GM15510 (cell line): ENCODE measurements at regions not wholly inside any gene's neighbourhood (a gene's known extent, or its start where the extent isn't known, plus 50 kb on each side); places are given as distances from the start of the nearest gene placed in this dataset.

ENCODE experiments used
- POLR2A ChIP-seq: IDR thresholded peaks from 3 replicates; pipeline ENCODE4 v1.6.1; 2011; ENCODE audit warnings: borderline replicate concordance; ENCODE audit not compliant: insufficient read length; ENCODE audit errors: extremely low read depth

DNA sequence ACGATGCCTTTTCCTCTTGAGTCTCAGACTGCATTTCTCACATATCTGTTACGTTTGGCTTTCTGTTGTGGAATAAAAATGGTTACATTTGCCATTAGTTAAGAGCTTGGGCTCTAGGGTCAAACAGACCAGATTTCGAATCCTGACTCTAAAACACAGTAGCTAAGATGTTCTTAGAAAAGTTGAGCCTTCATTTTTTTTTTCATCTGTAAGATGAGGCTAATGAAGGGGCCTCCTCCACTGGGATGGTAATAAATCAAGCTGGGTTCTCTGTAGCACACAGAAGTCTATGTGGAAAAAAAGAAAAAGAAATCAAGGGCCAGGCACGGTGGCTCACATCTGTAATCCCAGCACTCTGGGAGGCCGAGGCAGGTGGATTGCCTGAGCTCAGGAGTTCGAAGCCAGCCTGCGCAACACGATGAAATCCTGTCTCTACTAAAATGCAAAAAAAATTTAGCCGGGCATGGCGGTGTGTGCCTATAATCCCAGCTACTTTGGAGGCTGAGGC lies 49.9 kb upstream of the CAPRIN1 start:
- no peak for TF ChIP-seq POLR2A

DNA sequence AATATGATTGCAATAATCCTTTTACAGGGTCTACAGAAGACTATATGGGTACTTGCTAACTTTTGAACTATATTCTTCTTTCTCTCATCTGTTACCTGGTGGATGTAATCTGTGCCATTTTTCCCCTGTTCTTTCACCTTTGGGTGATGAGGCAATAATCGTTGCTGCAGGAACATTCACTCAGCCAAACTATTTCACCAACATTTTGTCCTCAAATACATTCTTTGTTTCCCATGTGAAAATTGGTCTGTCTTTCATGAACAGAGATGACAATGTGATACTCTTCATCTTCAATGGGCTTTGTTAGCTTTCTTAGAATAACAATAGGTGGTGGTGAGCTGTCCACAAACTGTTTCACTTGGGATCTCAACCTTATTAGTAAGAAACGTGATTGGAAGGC lies 52.1 kb upstream of the CAPRIN1 start:
- no peak for TF ChIP-seq POLR2A

DNA sequence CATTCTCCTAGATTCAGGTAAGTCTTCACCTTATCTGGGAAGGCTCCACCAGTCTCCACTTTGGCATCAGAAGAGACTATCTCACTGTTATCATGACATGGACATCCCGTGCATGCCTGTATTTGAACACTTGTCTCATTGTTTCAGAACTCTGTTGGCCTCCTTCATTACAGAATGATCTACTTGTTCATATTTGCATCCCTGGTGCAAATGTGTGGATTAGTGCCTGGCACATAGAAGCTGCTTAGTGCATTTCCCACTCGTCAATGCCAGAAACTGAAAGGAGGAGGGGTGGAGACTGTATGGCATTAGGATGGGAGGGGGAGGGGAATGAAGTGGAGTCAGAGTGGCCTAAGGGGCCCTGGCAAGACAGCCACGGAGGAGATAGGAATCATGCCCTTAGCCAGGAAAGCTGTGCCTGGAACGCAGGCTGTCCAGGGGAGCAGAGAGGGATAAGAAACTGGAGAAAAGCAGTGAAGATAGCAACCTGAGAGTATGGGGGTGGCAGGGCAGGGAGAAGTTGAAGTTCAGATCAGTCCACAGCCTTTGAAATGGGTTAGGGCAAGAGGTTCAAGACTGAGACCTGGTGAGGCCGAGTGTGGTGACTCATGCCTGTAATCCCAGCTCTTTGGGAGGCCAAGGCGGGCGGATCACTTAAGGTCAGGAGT lies 53.8 kb upstream of the CAPRIN1 start:
- TF ChIP-seq POLR2A = no peak

DNA sequence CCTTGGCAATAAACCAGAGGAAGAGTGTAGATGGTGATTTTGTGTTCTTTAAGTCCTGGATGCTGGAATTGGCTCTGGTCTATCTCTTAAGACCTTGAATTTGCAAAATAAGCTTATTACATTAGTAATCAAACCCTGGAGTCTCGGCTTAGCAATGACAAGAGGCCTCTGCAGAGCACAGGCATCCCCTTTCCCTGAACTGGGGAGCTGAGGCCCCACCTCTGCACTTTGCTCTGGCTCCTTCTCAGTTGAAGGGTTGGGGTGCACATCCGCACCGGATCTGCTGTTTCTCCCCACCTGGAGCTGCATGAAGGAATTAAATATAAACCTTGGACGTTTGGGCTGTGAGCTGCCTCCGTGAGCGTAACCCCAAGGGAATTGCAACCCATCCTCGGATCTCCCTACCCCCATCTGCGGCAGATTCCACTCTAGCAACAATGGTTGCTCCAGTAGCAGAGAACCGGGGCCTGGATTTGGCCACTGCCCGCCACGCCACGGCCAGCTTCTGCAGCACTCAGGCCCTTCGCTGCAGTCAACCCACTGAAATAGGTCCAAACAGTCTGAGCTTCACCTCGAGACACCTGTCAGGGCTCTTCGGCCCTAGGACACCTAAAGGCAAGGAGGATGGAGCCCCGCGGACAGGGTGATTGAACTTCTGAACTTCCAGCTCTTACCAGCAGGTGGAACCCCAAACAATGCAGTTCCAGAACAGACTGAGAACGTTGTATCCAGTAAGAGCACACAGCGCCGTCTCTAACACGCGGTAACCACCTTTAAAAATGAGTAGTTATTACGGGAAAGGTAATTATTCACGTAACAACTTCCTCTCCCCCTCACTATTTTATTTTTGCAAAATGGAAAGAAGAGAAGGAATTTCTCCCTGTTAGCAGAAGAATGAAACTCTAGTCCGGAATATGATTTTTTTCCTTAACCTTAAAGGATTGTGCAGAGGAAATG lies 54.8 kb upstream of the CAPRIN1 start:
- TF ChIP-seq POLR2A = no peak

DNA sequence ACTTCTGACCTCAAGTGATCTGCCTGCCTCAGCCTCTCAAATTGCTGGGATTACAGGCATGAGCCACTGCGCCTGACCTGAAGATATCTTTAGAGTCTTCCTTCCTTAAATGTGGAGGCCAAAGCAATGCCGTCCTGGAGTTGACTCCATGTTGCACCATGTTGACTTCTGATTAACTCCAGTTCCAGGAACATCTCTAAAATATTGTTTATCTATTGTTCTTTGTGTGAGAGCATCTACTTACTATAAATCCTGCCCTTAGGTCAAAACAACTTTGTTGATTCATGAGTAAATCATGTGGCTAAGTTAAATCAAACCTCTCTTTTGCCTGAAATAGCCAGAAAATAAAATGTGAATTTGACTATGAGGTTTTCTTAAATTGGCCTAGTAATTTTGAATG lies 56.6 kb upstream of the CAPRIN1 start:
- TF ChIP-seq POLR2A = no peak

DNA sequence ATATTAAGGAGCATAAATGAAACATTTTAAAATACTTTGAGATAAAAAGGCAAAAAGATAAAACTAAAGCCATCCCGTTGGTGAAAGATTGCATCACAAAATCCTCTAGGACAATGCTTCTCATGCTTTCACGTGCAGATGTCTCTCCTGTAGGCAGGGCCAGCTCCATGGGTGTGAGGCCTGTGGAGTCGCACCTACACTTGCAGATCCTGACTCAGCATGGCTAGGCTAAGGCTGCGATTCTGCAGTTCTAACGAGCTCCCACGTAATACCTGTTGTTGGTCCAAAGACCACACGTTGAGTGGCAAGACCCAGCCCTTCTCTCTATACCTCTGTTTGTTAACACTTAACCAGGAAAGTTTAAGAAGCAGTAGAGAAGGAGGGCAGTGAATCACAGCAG lies 62.1 kb upstream of the CAPRIN1 start:
- no peak for TF ChIP-seq POLR2A

DNA sequence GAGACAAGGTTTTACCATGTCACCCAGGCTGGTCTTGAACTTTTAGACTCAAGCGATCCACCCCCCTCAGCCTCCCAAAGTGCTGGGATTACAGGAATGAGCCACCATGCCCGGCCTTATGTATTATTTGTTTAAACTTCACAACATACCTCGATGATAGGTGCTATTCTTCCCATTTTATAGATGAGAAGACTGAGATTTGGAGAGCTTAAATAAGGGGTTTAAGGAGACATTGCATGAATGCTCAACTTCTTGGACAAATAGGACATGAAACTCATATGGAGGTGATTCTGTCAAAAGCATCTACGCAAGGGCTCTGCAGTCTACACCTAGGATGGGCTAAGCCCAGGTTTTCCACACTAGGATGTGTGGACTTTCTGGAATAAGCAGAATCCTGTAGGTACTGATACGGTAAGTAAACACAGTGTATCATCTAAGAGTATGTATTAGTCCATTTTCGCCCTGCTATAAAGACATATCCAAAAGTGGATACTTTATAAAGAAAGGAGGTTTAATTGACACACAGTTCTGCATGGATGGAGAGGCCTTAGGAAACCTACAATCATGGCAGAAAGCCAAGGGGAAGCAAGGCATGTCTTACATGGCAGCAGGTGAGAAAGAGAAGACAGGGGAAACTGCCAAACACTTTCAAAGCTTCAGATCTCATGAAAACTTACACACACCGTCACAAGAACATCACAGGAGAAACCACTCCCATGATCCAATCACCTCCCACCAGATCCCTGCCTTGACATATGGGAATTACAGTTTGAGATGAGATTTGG lies 62.8 kb upstream of the CAPRIN1 start:
- TF ChIP-seq POLR2A = no peak

DNA sequence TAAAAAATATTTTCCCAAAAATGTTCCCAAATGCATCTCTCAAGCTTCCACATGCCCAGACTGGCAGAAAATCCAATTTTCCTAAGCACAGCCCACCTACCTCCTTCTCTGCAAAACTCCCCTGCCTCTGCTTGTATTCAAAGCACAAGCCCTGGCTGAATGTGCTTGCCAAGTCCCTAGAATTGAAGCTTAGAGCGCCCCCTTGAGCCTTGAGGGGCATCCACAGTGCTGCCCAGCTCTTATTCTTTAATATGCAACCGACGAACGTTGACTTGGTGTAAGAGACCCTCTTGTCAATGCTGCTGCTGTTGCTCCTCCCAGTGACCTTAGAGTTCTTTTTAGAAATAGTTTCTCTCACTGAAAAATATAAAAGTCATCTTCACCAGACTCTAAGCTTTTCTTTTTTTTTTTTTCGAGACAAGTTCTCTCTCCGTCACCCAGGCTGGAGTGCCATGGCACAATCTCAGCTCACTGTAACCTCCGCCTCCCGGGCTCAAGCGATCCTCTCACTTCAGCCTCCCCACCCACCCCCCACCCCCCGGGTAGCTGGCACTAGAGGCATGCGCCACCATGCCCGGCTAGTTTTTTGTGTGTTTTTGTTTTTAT lies 63.5 kb upstream of the CAPRIN1 start:
- TF ChIP-seq POLR2A = no peak

DNA sequence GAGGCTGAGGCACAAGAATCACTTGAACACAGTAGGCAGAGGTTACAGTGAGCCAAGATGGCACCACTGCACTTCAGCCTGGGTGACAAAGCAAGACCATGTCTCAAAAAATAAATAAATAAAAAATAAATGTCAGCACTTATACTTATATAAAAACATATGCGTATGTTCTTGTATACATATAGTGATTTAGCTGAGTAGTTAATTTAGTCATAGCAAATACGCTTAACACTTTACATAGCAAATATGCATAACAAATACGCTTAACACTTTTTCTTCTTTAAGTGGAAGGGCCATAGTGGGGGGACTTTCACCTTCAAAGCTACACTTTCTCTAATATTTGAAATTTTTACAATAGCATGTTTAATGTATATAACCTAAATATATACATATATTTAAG lies 64.0 kb upstream of the CAPRIN1 start:
- TF ChIP-seq POLR2A = no peak

DNA sequence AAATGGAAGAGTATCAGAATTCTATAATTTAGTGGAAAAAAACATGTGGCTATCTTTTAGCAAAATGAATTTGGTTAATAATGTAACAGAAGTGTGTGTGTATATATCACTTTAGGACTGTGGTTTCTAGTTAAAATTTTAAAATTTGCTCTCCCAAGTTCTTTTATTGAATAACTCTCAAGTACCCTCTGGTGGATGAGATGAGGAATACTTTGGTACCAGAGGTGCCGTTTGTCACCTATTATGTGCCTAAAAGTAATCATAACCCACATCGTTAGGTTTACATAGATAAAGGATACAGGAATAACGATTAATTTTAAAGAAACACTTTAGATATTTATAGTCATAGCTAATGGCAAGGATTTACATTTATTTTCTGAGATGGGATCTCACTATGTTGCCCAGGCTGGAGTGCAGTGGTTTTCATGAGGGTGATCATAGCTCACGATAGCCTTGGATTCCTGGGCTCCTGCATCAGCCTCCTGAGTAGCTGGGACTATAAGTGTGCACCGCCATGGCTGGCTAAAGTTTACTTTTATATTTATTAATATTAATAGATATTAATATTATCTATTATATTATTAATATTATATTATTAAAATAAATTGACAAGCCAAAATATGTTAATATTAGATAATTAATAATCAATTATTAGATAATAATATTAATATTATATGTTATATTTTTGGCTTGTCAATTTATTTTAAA lies 66.7 kb upstream of the CAPRIN1 start:
- TF ChIP-seq POLR2A = no peak

DNA sequence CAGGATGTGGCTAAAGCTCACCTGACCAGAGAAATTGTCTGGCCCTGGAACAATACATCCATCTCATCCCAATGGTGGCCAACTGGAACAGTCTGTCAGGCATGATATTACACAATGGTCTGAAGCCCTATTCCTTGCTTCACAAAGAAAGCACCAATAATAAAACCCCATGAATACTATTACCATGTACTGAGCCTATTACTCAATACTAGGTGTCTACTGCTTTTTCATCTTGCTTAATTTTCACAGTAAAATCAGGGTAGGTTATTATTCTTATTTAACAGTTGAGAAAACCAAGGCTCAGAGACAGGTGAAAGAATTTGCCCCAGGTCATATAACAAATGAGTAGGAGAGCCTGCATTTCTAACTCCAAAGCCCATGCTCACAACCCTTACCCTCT lies 68.9 kb upstream of the CAPRIN1 start:
- TF ChIP-seq POLR2A = no peak

DNA sequence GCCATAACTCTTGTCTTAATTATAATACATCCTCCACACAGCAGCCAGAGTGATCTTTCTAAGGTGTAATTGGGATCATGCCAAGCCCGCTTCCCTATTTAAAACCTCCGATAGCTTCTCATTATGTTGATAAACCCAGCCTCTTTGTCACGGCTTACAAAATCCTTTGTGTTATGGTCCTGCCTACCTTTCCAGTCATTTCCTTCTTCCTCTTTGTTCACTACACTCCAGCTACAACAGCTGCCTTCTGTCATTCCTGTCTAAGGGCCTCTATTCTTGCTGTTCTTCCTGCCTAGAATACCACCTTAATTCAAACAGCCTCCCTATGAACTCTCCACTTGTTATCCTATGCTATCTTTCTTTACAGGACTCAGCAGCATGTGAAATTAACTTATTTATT lies 70.6 kb upstream of the CAPRIN1 start:
- TF ChIP-seq POLR2A = no peak

DNA sequence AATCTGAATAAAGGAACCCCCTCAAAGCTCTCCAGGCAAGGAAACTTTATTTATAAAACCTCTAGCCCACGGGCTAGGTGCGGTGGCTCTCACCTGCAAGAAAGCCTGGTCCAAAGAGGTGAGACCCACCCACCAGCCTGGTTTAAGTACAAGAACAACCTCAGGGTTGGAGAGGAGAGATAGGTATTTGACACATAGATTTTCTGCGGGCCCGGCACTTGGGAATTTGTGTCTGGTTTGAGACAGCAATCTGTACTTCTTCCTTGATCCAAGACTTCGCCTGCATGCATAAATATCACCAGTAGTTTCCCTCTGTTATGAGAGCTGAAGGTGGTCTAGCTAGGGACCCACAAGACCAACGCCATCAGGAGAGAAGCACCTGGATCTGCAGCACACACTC lies 73.2 kb upstream of the CAPRIN1 start:
- no peak for TF ChIP-seq POLR2A

DNA sequence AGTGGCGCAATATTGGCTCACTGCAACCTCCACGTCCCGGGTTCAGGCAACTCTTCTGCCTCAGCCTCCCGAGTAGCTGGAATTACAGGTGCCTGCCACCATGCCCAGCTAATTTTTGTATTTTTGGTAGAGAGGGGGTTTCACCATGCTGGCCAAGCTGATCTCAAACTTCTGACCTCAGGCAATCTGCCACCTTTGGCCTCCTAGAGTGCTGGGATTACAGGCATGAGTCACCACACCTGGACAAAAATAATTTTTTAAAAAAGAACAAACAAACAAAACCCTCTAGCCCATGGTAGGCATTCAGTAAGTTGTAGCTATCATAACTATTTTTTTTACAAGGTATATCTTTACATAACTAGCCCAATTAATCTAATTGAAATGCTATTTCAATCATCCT lies 73.9 kb upstream of the CAPRIN1 start:
- no peak for TF ChIP-seq POLR2A
